B cell (primary cell): ENCODE measurements at regions not wholly inside any gene's neighbourhood (a gene's known extent, or its start where the extent isn't known, plus 50 kb on each side); places are given as distances from the start of the nearest gene placed in this dataset.

ENCODE experiments used
- CTCF ChIP-seq: fragments of 200-600 bp; IDR thresholded peaks from one replicate; pipeline ENCODE4 v1.8.0; 2022; ENCODE audit warnings: antibody characterized with exemption, mild to moderate bottlenecking
- EZH2 ChIP-seq: IDR thresholded peaks from 2 replicates; pipeline ENCODE4 v1.6.1; 2012; ENCODE audit warnings: borderline replicate concordance, low read depth, mild to moderate bottlenecking, moderate library complexity, low read length; ENCODE audit not compliant: insufficient read depth, poor library complexity, severe bottlenecking

GRCh38 chr4:179051206-179051605 lies 1609.0 kb upstream of the AGA start:
- no peak for TF ChIP-seq CTCF
- no peak for TF ChIP-seq EZH2
